Loucy (cell line): ENCODE measurements at regions not wholly inside any gene's neighbourhood (a gene's known extent, or its start where the extent isn't known, plus 50 kb on each side); places are given as distances from the start of the nearest gene placed in this dataset.

Experiments
- H2AFZ ChIP-seq: fragments of 200-600 bp; sonication (generic); 2 replicates; pipeline ENCODE4 v1.6.0; 2016; ENCODE audit warnings: antibody characterized with exemption, mild to moderate bottlenecking, low read length, moderate library complexity
- H3F3A ChIP-seq: fragments of 200-600 bp; 2 replicates; pipeline ENCODE4 v1.6.0; 2016; ENCODE audit warnings: antibody characterized with exemption, low read depth, mild to moderate bottlenecking
- H3K27me3 ChIP-seq: fragments of 200-600 bp; sonication (generic); 2 replicates; pipeline ENCODE4 v1.6.1; 2014; ENCODE audit warnings: low read length, mild to moderate bottlenecking; ENCODE audit not compliant: insufficient read depth, poor library complexity, severe bottlenecking
- H3K36me3 ChIP-seq: fragments of 200-600 bp; sonication (generic); 2 replicates; pipeline ENCODE4 v1.6.1; 2016; ENCODE audit warnings: low read length; ENCODE audit not compliant: insufficient read depth
- H3K4me1 ChIP-seq: fragments of 200-600 bp; sonication (generic); 2 replicates; pipeline ENCODE4 v1.5.1; 2014; ENCODE audit warnings: low read length, mild to moderate bottlenecking; ENCODE audit not compliant: insufficient read depth, poor library complexity, severe bottlenecking
- H3K4me2 ChIP-seq: fragments of 200-600 bp; sonication (generic); 2 replicates; pipeline ENCODE4 v1.6.0; 2014; ENCODE audit warnings: antibody characterized with exemption, low read length, low read depth, mild to moderate bottlenecking; ENCODE audit not compliant: poor library complexity, severe bottlenecking
- H3K4me3 ChIP-seq: fragments of 200-600 bp; sonication (generic); 2 replicates; pipeline ENCODE4 v1.5.1; 2014; ENCODE audit warnings: low read length, mild to moderate bottlenecking, mixed read lengths; ENCODE audit not compliant: poor library complexity, severe bottlenecking
- H3K79me2 ChIP-seq: fragments of 200-600 bp; sonication (generic); 2 replicates; pipeline ENCODE4 v1.6.1; 2014; ENCODE audit warnings: low read length; ENCODE audit not compliant: insufficient read depth
- H3K9ac ChIP-seq: fragments of 200-600 bp; sonication (generic); 2 replicates; pipeline ENCODE4 v1.6.0; 2014; ENCODE audit warnings: mild to moderate bottlenecking, low read depth, low read length, moderate library complexity; ENCODE audit not compliant: poor library complexity, severe bottlenecking
- H3K9me2 ChIP-seq: fragments of 200-600 bp; sonication (generic); replicated peaks from 2 replicates; pipeline ENCODE4 v1.6.1; 2016; ENCODE audit warnings: low read depth, low read length, mixed read lengths
- H3K9me3 ChIP-seq: fragments of 200-600 bp; sonication (generic); 2 replicates; pipeline ENCODE4 v1.6.1; 2014; ENCODE audit warnings: mild to moderate bottlenecking, antibody characterized with exemption, low read length, low read depth; ENCODE audit not compliant: insufficient read depth
- H4K20me1 ChIP-seq: fragments of 200-600 bp; sonication (generic); 2 replicates; pipeline ENCODE4 v1.6.0; 2014; ENCODE audit warnings: antibody characterized with exemption, low read length, mild to moderate bottlenecking; ENCODE audit not compliant: insufficient read depth, poor library complexity, severe bottlenecking
- EZH2phosphoT487 ChIP-seq: fragments of 200-600 bp; IDR thresholded peaks from 2 replicates; pipeline ENCODE4 v1.6.1; 2018; ENCODE audit warnings: antibody characterized with exemption, mild to moderate bottlenecking, moderate library complexity, borderline replicate concordance
- TF ChIP-seq, protein P1 (sequence below): fragments of 200-600 bp; sonication (generic); conservative IDR thresholded peaks from 2 replicates; pipeline ENCODE4 v1.5.1; 2014; ENCODE audit warnings: mild to moderate bottlenecking, antibody characterized with exemption, low read length

DNA sequence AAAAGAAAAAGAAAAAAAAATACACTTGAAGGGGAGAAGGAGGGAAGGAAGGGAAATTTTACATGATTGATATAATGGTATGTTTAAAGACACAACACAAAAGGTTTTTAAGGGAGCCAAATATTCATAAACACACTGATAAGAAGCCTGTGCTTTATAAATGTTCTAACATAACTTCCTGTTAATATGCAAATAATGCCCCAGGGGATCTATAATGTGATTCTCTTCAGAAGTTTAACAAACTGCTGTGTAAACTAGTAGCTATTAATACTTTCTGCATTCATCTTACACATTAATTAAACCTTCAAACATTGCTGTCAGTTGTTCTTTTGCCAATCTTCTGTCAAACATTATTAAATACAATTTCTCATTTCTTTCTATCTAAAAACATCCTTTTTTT lies 231.6 kb downstream of the TJP1 start:
- Histone ChIP-seq H3K36me3 (no peaks in the 10 kb centered on the region), H3K9me3 (no peaks in the 10 kb centered on the region), H3K9me2 (no peaks in the 10 kb centered on the region), H3K27me3 (no peaks in the 10 kb centered on the region), H3K4me1 (no peaks in the 10 kb centered on the region), H3K4me3 (no peak overlapping the region), H3K79me2 (no peaks in the 10 kb centered on the region), H4K20me1 (no peaks in the 10 kb centered on the region), H3K4me2 (no peak overlapping the region), H2AFZ (no peak overlapping the region), H3F3A (no peaks in the 10 kb centered on the region), H3K9ac (no peak overlapping the region)
- TF ChIP-seq, protein P1, sequence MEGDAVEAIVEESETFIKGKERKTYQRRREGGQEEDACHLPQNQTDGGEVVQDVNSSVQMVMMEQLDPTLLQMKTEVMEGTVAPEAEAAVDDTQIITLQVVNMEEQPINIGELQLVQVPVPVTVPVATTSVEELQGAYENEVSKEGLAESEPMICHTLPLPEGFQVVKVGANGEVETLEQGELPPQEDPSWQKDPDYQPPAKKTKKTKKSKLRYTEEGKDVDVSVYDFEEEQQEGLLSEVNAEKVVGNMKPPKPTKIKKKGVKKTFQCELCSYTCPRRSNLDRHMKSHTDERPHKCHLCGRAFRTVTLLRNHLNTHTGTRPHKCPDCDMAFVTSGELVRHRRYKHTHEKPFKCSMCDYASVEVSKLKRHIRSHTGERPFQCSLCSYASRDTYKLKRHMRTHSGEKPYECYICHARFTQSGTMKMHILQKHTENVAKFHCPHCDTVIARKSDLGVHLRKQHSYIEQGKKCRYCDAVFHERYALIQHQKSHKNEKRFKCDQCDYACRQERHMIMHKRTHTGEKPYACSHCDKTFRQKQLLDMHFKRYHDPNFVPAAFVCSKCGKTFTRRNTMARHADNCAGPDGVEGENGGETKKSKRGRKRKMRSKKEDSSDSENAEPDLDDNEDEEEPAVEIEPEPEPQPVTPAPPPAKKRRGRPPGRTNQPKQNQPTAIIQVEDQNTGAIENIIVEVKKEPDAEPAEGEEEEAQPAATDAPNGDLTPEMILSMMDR, result no peak
- TF ChIP-seq EZH2phosphoT487, result no peak

- H3K9me2 ChIP-seq, result no peaks in the 10 kb centered on the region
- TF ChIP-seq, protein P1, result no peak
- TF ChIP-seq EZH2phosphoT487, result no peak
- H3F3A ChIP-seq, result no peaks in the 10 kb centered on the region
- H3K9me3 ChIP-seq, result no peaks in the 10 kb centered on the region
- no peak overlapping the region for H3K4me2 ChIP-seq
- H3K36me3 ChIP-seq, result no peaks in the 10 kb centered on the region
- H3K9ac ChIP-seq, result no peak overlapping the region
- H2AFZ ChIP-seq, result no peak overlapping the region
- H3K4me1 ChIP-seq, result no peaks in the 10 kb centered on the region
- no peak overlapping the region for H3K4me3 ChIP-seq
- H3K27me3 ChIP-seq, result no peaks in the 10 kb centered on the region
- H4K20me1 ChIP-seq, result no peaks in the 10 kb centered on the region
- H3K79me2 ChIP-seq, result no peaks in the 10 kb centered on the region
Measured at GRCh38 chr15:29589975-29590374, 232.3 kb downstream of the TJP1 start.

DNA sequence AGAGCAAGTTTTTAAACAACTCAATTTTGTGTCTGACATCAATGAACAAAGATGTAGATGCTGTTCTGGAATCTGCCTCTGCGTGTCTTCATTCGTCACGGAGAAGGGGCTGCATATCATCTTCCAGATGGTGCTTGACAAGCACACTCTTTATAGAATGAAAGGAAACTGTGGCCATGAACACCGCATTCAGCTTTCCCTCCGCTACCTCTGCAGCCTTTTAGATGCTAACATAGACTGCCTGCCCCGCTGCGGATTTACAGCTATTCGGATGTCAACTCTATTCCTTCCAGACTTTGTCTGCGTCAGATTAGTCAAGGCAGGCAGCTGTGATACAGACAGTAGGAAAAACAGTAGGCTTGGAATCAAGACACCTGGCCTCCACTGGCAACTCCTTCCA lies 232.9 kb downstream of the TJP1 start:
- H3F3A ChIP-seq, result no peaks in the 10 kb centered on the region

More for the DNA sequence above, 232.9 kb downstream of the TJP1 start:
- Histone ChIP-seq H4K20me1 (no peaks in the 10 kb centered on the region), H3K36me3 (no peaks in the 10 kb centered on the region), H3K9ac (no peak overlapping the region), H3K4me1 (no peaks in the 10 kb centered on the region), H3K9me2 (no peaks in the 10 kb centered on the region), H2AFZ (no peak overlapping the region), H3K79me2 (no peaks in the 10 kb centered on the region), H3K9me3 (no peaks in the 10 kb centered on the region), H3K4me3 (no peak overlapping the region), H3K27me3 (no peaks in the 10 kb centered on the region), H3K4me2 (no peak overlapping the region)
- TF ChIP-seq, protein P1, result no peak
- no peak for TF ChIP-seq EZH2phosphoT487
